HCT116 (cell line): ENCODE measurements at regions not wholly inside any gene's neighbourhood (a gene's known extent, or its start where the extent isn't known, plus 50 kb on each side); places are given as distances from the start of the nearest gene placed in this dataset.

Experiments used
- ATAC-seq: fragments of 200-7000 bp; cut with Tn5 transposase; 2 replicates; pipeline ENCODE4 v1.9.1; 2020; ENCODE audit warnings: mild to moderate bottlenecking, moderate library complexity
- BruUV-seq: library from RNA; stranded (reverse); fragments of 400-500 nt; replicated peaks from 2 replicates; lab custom pipeline; 2021; lab: Mats Ljungman, UMichigan
- CTCF ChIA-PET: fragments of 300-600 bp; sonication (Branson Sonifier 250); formaldehyde crosslinking; loops from one replicate; lab custom pipeline; 2021; ENCODE audit warnings: antibody characterized with exemption; lab: Charles Lee
- POLR2A ChIA-PET: fragments of 300-600, 350-600 bp; sonication (Branson Sonifier 250); formaldehyde crosslinking; loops from one replicate; lab custom pipeline; 2021; ENCODE audit warnings: antibody characterized with exemption; lab: Charles Lee
- RAD21 ChIA-PET, 2 experiments: fragments of 300-600 bp; sonication (Branson Sonifier 250); formaldehyde crosslinking; loops; one replicate each; lab custom pipeline; 2023; ENCODE audit warnings: low total read pairs in 2 of 2; ENCODE audit not compliant: uncharacterized antibody in 2 of 2, unreplicated experiment in 2 of 2, low non-redundant PET in 1 of 2; lab: Charles Lee
- DNase-seq: peaks from one replicate; pipeline ENCODE4 v3.0.0-alpha.2; 2010; ENCODE audit warnings: low read depth, low spot score
- H2AFZ ChIP-seq: fragments of 200-600 bp; shearing (Covaris generic), sonication (generic); 2 replicates; pipeline ENCODE4 v1.6.1; 2017; ENCODE audit warnings: low read depth, mixed run types, mixed read lengths, antibody characterized with exemption, low read length; ENCODE audit not compliant: poor library complexity, severe bottlenecking
- H3K27ac ChIP-seq: 2 replicates; pipeline ENCODE4 v1.5.1; 2012; ENCODE audit warnings: low read depth, low read length
- H3K27me3 ChIP-seq: fragments of 200-600 bp; sonication (generic); 2 replicates; pipeline ENCODE4 v1.6.1; 2016; ENCODE audit warnings: mixed run types, low read length, mixed read lengths; ENCODE audit not compliant: insufficient read depth
- H3K36me3 ChIP-seq, 2 experiments: fragments of 200-500 bp in 1 of 2; fragments of 200-600 bp in 1 of 2; sonication (Bioruptor generic) in 1 of 2; sonication (generic) in 1 of 2; 2 replicates each; pipeline versions ENCODE4 v1.5.1 to v1.6.1; 2014 to 2016; ENCODE audit warnings: low read length in 2 of 2, inconsistent platforms in 1 of 2, mixed read lengths in 1 of 2, mixed run types in 1 of 2; ENCODE audit not compliant: insufficient read depth in 2 of 2, control insufficient read depth in 1 of 2
- H3K4me1 ChIP-seq, 2 experiments: fragments of 200-600 bp in 1 of 2; sonication (generic) in 1 of 2; 2 replicates each; pipeline versions ENCODE4 v1.5.1 to v1.6.1; 2012 to 2017; ENCODE audit warnings: low read length in 2 of 2, inconsistent platforms in 1 of 2, mild to moderate bottlenecking in 1 of 2, mixed read lengths in 1 of 2, mixed run types in 1 of 2, moderate library complexity in 1 of 2; ENCODE audit not compliant: insufficient read depth in 2 of 2, control insufficient read depth in 1 of 2
- H3K4me2 ChIP-seq: fragments of 200-600 bp; sonication (generic); 2 replicates; pipeline ENCODE4 v1.6.1; 2017; ENCODE audit warnings: mixed run types, low read length, mixed read lengths
- H3K4me3 ChIP-seq, 2 experiments: fragments of 200-600 bp in 1 of 2; sonication (generic) in 1 of 2; replicated peaks in 1 of 2; 2 replicates each; pipeline ENCODE4 v1.5.1; 2011 to 2016; ENCODE audit warnings: low read length in 2 of 2, control low read depth in 1 of 2, low read depth in 1 of 2, mild to moderate bottlenecking in 1 of 2, mixed read lengths in 1 of 2, mixed run types in 1 of 2
- H3K79me2 ChIP-seq: fragments of 200-600 bp; sonication (generic); 2 replicates; pipeline ENCODE4 v1.6.1; 2017; ENCODE audit warnings: mild to moderate bottlenecking, mixed run types, low read length, moderate library complexity, mixed read lengths; ENCODE audit not compliant: insufficient read depth
- H3K9ac ChIP-seq: fragments of 200-600 bp; sonication (generic); 2 replicates; pipeline ENCODE4 v1.6.1; 2016; ENCODE audit warnings: low read length, mixed read lengths
- H3K9me2 ChIP-seq: fragments of 200-600 bp; sonication (generic), shearing (Covaris generic); 2 replicates; pipeline ENCODE4 v1.6.1; 2017; ENCODE audit warnings: mixed run types, mild to moderate bottlenecking, moderate library complexity; ENCODE audit not compliant: insufficient read depth
- H3K9me3 ChIP-seq, 2 experiments: fragments of 200-500 bp in 1 of 2; fragments of 200-600 bp in 1 of 2; sonication (Bioruptor generic) in 1 of 2; sonication (generic) in 1 of 2; 2 replicates each; pipeline ENCODE4 v1.6.1; 2014 to 2017; ENCODE audit warnings: low read length in 2 of 2, mixed read lengths in 2 of 2, inconsistent platforms in 1 of 2, low read depth in 1 of 2, mild to moderate bottlenecking in 1 of 2, mixed run types in 1 of 2, moderate library complexity in 1 of 2; ENCODE audit not compliant: control insufficient read depth in 1 of 2, insufficient read depth in 1 of 2
- H4K20me1 ChIP-seq: fragments of 200-600 bp; sonication (generic), shearing (Covaris generic); 2 replicates; pipeline ENCODE4 v1.6.1; 2017; ENCODE audit warnings: mixed run types, mild to moderate bottlenecking, moderate library complexity; ENCODE audit not compliant: insufficient read depth
- EZH2 ChIP-seq: fragments of 200-600 bp; sonication (generic); IDR thresholded peaks from 2 replicates; pipeline ENCODE4 v1.6.1; 2017; ENCODE audit warnings: antibody characterized with exemption, mixed run types
- FOSL1 ChIP-seq: IDR thresholded peaks from 2 replicates; pipeline ENCODE4 v1.6.1; 2012; ENCODE audit warnings: low read depth
- RAD21 ChIP-seq: IDR thresholded peaks from 2 replicates; pipeline ENCODE4 v1.6.1; 2012; ENCODE audit warnings: low read depth, mild to moderate bottlenecking
- SIN3A ChIP-seq: IDR thresholded peaks from 2 replicates; pipeline ENCODE4 v1.6.1; 2012; ENCODE audit warnings: low read depth
- SP1 ChIP-seq: IDR thresholded peaks from 2 replicates; pipeline ENCODE4 v1.6.1; 2012; ENCODE audit warnings: low read depth
- SRF ChIP-seq: IDR thresholded peaks from 2 replicates; pipeline ENCODE4 v1.6.1; 2012; ENCODE audit warnings: low read depth
- YY1 ChIP-seq: IDR thresholded peaks from 2 replicates; pipeline ENCODE4 v1.6.1; 2011; ENCODE audit warnings: low read length, low read depth, moderate library complexity, mild to moderate bottlenecking; ENCODE audit not compliant: insufficient replicate concordance; ENCODE audit errors: extremely low read depth
- ZFX ChIP-seq: fragments of 450-650 bp; IDR thresholded peaks from 2 replicates; pipeline ENCODE4 v1.6.1; 2017
- intact Hi-C: fragments of 100-400 bp; cut with micrococcal nuclease; formaldehyde crosslinking; loops from 2 replicates; pipeline ENCODE4 v1.10.0; 2022
- TF ChIP-seq, protein P1 (sequence below), 3 experiments: fragments of 200-600 bp in 1 of 3; sonication (generic) in 1 of 3; IDR thresholded peaks in 2 of 3; conservative IDR thresholded peaks in 1 of 3; 2 replicates each; pipeline ENCODE4 v1.5.1; 2012 to 2017; ENCODE audit warnings: low read depth in 2 of 3, low read length in 2 of 3, antibody characterized with exemption in 1 of 3, borderline replicate concordance in 1 of 3, control low read depth in 1 of 3, mild to moderate bottlenecking in 1 of 3, mixed read lengths in 1 of 3, mixed run types in 1 of 3, moderate library complexity in 1 of 3; ENCODE audit not compliant: insufficient read depth in 1 of 3
- TF ChIP-seq, protein P2 (sequence below): IDR thresholded peaks from 2 replicates; pipeline ENCODE4 v1.6.1; 2011; ENCODE audit warnings: mild to moderate bottlenecking, low read length, moderate library complexity; ENCODE audit not compliant: insufficient replicate concordance; ENCODE audit errors: extremely low read depth

DNA sequence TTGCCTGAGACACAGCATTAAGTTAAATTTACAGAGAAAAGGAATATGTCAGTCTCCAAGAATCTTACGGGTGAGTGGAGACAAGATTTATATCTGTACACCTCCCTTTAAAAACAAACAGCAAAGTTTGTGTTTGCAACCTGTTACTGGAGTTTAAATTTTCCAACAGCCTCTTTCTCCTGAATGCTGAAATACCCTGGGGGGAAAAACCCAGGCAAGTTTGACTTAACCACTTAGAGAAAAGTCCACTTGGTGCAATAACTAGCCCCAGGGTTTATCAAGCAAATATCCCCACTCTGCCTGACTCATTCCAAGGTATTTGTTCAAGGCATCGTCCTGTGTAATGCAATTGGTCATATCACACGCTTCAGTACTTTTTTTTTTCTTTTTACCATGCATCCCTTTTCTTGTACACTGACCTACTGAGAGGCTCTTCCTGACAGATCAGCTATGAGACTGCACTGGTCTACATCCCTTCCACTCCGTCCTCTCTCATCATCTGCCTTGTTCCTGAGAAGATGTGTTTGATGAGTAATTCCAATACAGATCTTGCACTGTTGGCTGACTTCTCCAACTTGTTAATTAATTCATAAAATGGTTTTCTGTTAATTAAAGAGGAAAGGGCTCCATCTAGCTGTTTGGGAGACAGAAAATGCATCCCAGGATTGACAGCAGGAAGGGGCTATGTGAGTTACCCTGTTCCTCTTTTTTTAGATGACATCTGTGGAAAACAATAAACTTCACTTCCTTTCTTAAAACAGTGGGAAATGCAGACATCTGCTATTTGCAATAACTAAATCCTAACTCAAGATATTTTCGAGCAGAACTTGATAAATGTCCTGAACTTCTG lies 212.5 kb upstream of the IRS2 start:
- intact Hi-C loops = no loop called here
- Histone ChIP-seq H3K27ac (no peak overlapping the region), H2AFZ (no peak overlapping the region), H3K9me3 (no peaks in the 10 kb centered on the region), H3K9ac (no peak overlapping the region), H3K4me3 (no peak overlapping the region), H3K79me2 (no peaks in the 10 kb centered on the region), H3K4me1 (peaks cover 0 to 8% of the 10 kb centered on the region in 2 experiments; a peak in 2 of 4 replicates)
- DNase-seq = no peak
- BruUV-seq = no TSS peak
- TF ChIP-seq YY1 = no peak
- TF ChIP-seq, protein P1, sequence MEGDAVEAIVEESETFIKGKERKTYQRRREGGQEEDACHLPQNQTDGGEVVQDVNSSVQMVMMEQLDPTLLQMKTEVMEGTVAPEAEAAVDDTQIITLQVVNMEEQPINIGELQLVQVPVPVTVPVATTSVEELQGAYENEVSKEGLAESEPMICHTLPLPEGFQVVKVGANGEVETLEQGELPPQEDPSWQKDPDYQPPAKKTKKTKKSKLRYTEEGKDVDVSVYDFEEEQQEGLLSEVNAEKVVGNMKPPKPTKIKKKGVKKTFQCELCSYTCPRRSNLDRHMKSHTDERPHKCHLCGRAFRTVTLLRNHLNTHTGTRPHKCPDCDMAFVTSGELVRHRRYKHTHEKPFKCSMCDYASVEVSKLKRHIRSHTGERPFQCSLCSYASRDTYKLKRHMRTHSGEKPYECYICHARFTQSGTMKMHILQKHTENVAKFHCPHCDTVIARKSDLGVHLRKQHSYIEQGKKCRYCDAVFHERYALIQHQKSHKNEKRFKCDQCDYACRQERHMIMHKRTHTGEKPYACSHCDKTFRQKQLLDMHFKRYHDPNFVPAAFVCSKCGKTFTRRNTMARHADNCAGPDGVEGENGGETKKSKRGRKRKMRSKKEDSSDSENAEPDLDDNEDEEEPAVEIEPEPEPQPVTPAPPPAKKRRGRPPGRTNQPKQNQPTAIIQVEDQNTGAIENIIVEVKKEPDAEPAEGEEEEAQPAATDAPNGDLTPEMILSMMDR (IDR thresholded peaks at IDR 0.05 in 2 of 3, conservative IDR thresholded peaks at IDR 0.05 in 1 of 3; ENCODE audit: borderline replicate concordance in 1 of 3, insufficient read depth in 1 of 3, low read depth in 2 of 3, low read length in 2 of 3) = peak in 1 of 3 experiments; percentile 9; a peak in 1 of 6 replicates
- TF ChIP-seq SRF = no peak
- TF ChIP-seq EZH2 = no peak
- no peak for TF ChIP-seq FOSL1
- TF ChIP-seq ZFX = no peak
- no peak for TF ChIP-seq SP1
- TF ChIP-seq SIN3A = no peak
- TF ChIP-seq RAD21 = peak; percentile 49
- TF ChIP-seq, protein P2, sequence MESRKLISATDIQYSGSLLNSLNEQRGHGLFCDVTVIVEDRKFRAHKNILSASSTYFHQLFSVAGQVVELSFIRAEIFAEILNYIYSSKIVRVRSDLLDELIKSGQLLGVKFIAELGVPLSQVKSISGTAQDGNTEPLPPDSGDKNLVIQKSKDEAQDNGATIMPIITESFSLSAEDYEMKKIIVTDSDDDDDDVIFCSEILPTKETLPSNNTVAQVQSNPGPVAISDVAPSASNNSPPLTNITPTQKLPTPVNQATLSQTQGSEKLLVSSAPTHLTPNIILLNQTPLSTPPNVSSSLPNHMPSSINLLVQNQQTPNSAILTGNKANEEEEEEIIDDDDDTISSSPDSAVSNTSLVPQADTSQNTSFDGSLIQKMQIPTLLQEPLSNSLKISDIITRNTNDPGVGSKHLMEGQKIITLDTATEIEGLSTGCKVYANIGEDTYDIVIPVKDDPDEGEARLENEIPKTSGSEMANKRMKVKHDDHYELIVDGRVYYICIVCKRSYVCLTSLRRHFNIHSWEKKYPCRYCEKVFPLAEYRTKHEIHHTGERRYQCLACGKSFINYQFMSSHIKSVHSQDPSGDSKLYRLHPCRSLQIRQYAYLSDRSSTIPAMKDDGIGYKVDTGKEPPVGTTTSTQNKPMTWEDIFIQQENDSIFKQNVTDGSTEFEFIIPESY = no peak
- TF ChIP-seq, all 23 proteins: peak for 2
- CTCF ChIA-PET = no interaction called here
- H3K4me2 ChIP-seq = no peak overlapping the region
- no peaks in the 10 kb centered on the region for H4K20me1 ChIP-seq
- H3K27me3 ChIP-seq = no peaks in the 10 kb centered on the region
- no peaks in the 10 kb centered on the region for H3K36me3 ChIP-seq
- RAD21 ChIA-PET = no interaction called here
- no peak for ATAC-seq
- POLR2A ChIA-PET = no interaction called here
- H3K9me2 ChIP-seq = no peaks in the 10 kb centered on the region
